Activated CD8-positive, alpha-beta memory T cell treated with anti-CD3 and anti-CD28 coated beads, Interleukin-2, amount 10 ng/mL, durations not matched to agents 7 days and 5 days (primary cell): ENCODE measurements at regions not wholly inside any gene's neighbourhood (a gene's known extent, or its start where the extent isn't known, plus 50 kb on each side); places are given as distances from the start of the nearest gene placed in this dataset.

Experiments used
- ATAC-seq: fragments of 150-1000 bp; cut with Tn5 transposase; one replicate; pipeline ENCODE4 v1.10.0; 2021; ENCODE audit warnings: moderate library complexity
- CTCF ChIA-PET: fragments of 350-600 bp; sonication (Branson Sonifier 250); formaldehyde crosslinking; loops from one replicate; lab custom pipeline; 2021; ENCODE audit warnings: antibody characterized with exemption; lab: Charles Lee
- DNase-seq: peaks from one replicate; pipeline ENCODE4 v3.0.0-alpha.2; 2020
- H3K27ac Mint-ChIP-seq: one replicate; pipeline ENCODE4 v1.8.0; 2021; ENCODE audit warnings: mild to moderate bottlenecking, mixed read lengths
- H3K27me3 Mint-ChIP-seq: one replicate; pipeline ENCODE4 v1.8.0; 2021; ENCODE audit warnings: mixed read lengths
- H3K36me3 Mint-ChIP-seq: one replicate; pipeline ENCODE4 v1.8.0; 2021; ENCODE audit warnings: mild to moderate bottlenecking, mixed read lengths
- H3K4me1 Mint-ChIP-seq: one replicate; pipeline ENCODE4 v1.8.0; 2021; ENCODE audit warnings: mixed read lengths
- H3K4me3 Mint-ChIP-seq: one replicate; pipeline ENCODE4 v1.8.0; 2021; ENCODE audit warnings: mild to moderate bottlenecking, moderate library complexity, mixed read lengths
- H3K9me3 Mint-ChIP-seq: one replicate; pipeline ENCODE4 v1.8.0; 2022; ENCODE audit warnings: low read depth, mixed read lengths

GRCh38 chr10:8719971-8720370 is 665.5 kb downstream of the GATA3 start:
- H3K4me3 Mint-ChIP-seq: no peak overlapping the region
- H3K27me3 Mint-ChIP-seq: no peaks in the 10 kb centered on the region
- no peaks in the 10 kb centered on the region for H3K36me3 Mint-ChIP-seq
- no peak overlapping the region for H3K27ac Mint-ChIP-seq
- ATAC-seq: no peak
- peaks cover 6% of the 10 kb centered on the region for H3K9me3 Mint-ChIP-seq
- H3K4me1 Mint-ChIP-seq: no peaks in the 10 kb centered on the region
- CTCF ChIA-PET: no interaction called here
- DNase-seq: no peak

- Mint-ChIP-seq H3K4me3 (no peak overlapping the region), H3K27me3 (no peaks in the 10 kb centered on the region), H3K4me1 (no peaks in the 10 kb centered on the region), H3K27ac (no peak overlapping the region), H3K36me3 (no peaks in the 10 kb centered on the region), H3K9me3 (peaks cover 6% of the 10 kb centered on the region)
- ATAC-seq: no peak
- DNase-seq: no peak
- CTCF ChIA-PET: no interaction called here
Measured at GRCh38 chr10:8721650-8722049, 667.2 kb downstream of the GATA3 start.

GRCh38 chr10:8722835-8723234 is 668.3 kb downstream of the GATA3 start:
- Mint-ChIP-seq H3K9me3 (peaks cover 6% of the 10 kb centered on the region), H3K4me3 (no peak overlapping the region), H3K27me3 (no peaks in the 10 kb centered on the region), H3K4me1 (no peaks in the 10 kb centered on the region), H3K27ac (no peak overlapping the region), H3K36me3 (no peaks in the 10 kb centered on the region)
- no peak for DNase-seq
- no peak for ATAC-seq
- CTCF ChIA-PET: no interaction called here

GRCh38 chr10:8725343-8725742 is 670.9 kb downstream of the GATA3 start:
- Mint-ChIP-seq H3K36me3 (no peaks in the 10 kb centered on the region), H3K4me1 (no peaks in the 10 kb centered on the region), H3K4me3 (no peak overlapping the region), H3K27me3 (no peaks in the 10 kb centered on the region), H3K27ac (no peak overlapping the region), H3K9me3 (no peaks in the 10 kb centered on the region)
- CTCF ChIA-PET: no interaction called here
- ATAC-seq (no peak), DNase-seq (no peak)

- CTCF ChIA-PET: no interaction called here
- DNase-seq (no peak), ATAC-seq (no peak)
- Mint-ChIP-seq H3K27ac (no peak overlapping the region), H3K4me3 (no peak overlapping the region), H3K9me3 (no peaks in the 10 kb centered on the region), H3K4me1 (no peaks in the 10 kb centered on the region), H3K27me3 (no peaks in the 10 kb centered on the region), H3K36me3 (no peaks in the 10 kb centered on the region)
Measured at GRCh38 chr10:8726084-8726778, 671.7 kb downstream of the GATA3 start.

GRCh38 chr10:8726779-8727084 is 672.2 kb downstream of the GATA3 start:
- CTCF ChIA-PET: no interaction called here
- H3K27me3 Mint-ChIP-seq: no peaks in the 10 kb centered on the region
- ATAC-seq: no peak

GRCh38 chr10:8731121-8732095 is 676.9 kb downstream of the GATA3 start:
- DNase-seq: no peak
- H3K4me3 Mint-ChIP-seq: no peak overlapping the region
- H3K9me3 Mint-ChIP-seq: no peaks in the 10 kb centered on the region
- H3K27ac Mint-ChIP-seq: no peak overlapping the region
- H3K36me3 Mint-ChIP-seq: no peaks in the 10 kb centered on the region
- no peaks in the 10 kb centered on the region for H3K4me1 Mint-ChIP-seq
- H3K27me3 Mint-ChIP-seq: peaks cover 5% of the 10 kb centered on the region
- ATAC-seq: no peak
- CTCF ChIA-PET: no interaction called here

More at GRCh38 chr10:8726779-8727084, 672.2 kb downstream of the GATA3 start:
- H3K36me3 Mint-ChIP-seq: no peaks in the 10 kb centered on the region
- H3K4me3 Mint-ChIP-seq: no peak overlapping the region
- no peak for DNase-seq
- no peak overlapping the region for H3K27ac Mint-ChIP-seq
- no peaks in the 10 kb centered on the region for H3K4me1 Mint-ChIP-seq
- H3K9me3 Mint-ChIP-seq: no peaks in the 10 kb centered on the region

- Mint-ChIP-seq H3K4me1 (no peaks in the 10 kb centered on the region), H3K9me3 (no peaks in the 10 kb centered on the region), H3K27ac (no peak overlapping the region), H3K36me3 (no peaks in the 10 kb centered on the region), H3K27me3 (peaks cover 6% of the 10 kb centered on the region), H3K4me3 (no peak overlapping the region)
- DNase-seq: no peak
- ATAC-seq: no peak
- CTCF ChIA-PET: interaction anchor here (0.7 to 0.9 kb wide), 2 partner anchors 112 to 141 kb away, joined by 3 to 5 read pairs; no protein-coding TSS in a partner anchor
Measured at GRCh38 chr10:8738987-8739386, 684.5 kb downstream of the GATA3 start.

- Mint-ChIP-seq H3K27me3 (peaks cover 15% of the 10 kb centered on the region), H3K4me1 (no peaks in the 10 kb centered on the region), H3K27ac (no peak overlapping the region), H3K9me3 (no peaks in the 10 kb centered on the region), H3K4me3 (no peak overlapping the region), H3K36me3 (no peaks in the 10 kb centered on the region)
- no peak for ATAC-seq
- DNase-seq: no peak
- CTCF ChIA-PET: no interaction called here
Measured at GRCh38 chr10:8752146-8752843, 697.8 kb downstream of the GATA3 start.

GRCh38 chr10:8758029-8758428 is 703.5 kb downstream of the GATA3 start:
- CTCF ChIA-PET: no interaction called here
- Mint-ChIP-seq H3K27me3 (peaks cover 13% of the 10 kb centered on the region), H3K27ac (no peak overlapping the region), H3K9me3 (no peaks in the 10 kb centered on the region), H3K4me3 (no peak overlapping the region), H3K36me3 (no peaks in the 10 kb centered on the region), H3K4me1 (peaks cover 2% of the 10 kb centered on the region)
- no peak for DNase-seq
- ATAC-seq: no peak

- no peak overlapping the region for H3K27ac Mint-ChIP-seq
- no peak overlapping the region for H3K4me3 Mint-ChIP-seq
- no peaks in the 10 kb centered on the region for H3K9me3 Mint-ChIP-seq
- peaks cover 9% of the 10 kb centered on the region for H3K27me3 Mint-ChIP-seq
- DNase-seq (no peak), ATAC-seq (no peak)
- no peaks in the 10 kb centered on the region for H3K4me1 Mint-ChIP-seq
- CTCF ChIA-PET: interaction anchor here (0.5 kb wide), 1 partner anchor 1103 kb away, joined by 3 read pairs; no protein-coding TSS in a partner anchor
- H3K36me3 Mint-ChIP-seq: no peaks in the 10 kb centered on the region
Measured at GRCh38 chr10:8766899-8767298, 712.4 kb downstream of the GATA3 start.

- Mint-ChIP-seq H3K4me3 (no peak overlapping the region), H3K27ac (no peak overlapping the region), H3K9me3 (no peaks in the 10 kb centered on the region), H3K4me1 (no peaks in the 10 kb centered on the region), H3K27me3 (peaks cover 8% of the 10 kb centered on the region), H3K36me3 (no peaks in the 10 kb centered on the region)
- ATAC-seq: no peak
- CTCF ChIA-PET: no interaction called here
- DNase-seq: no peak
Measured at GRCh38 chr10:8767591-8767990, 713.1 kb downstream of the GATA3 start.

GRCh38 chr10:8768341-8768740 is 713.9 kb downstream of the GATA3 start:
- Mint-ChIP-seq H3K36me3 (no peaks in the 10 kb centered on the region), H3K4me3 (no peak overlapping the region), H3K9me3 (no peaks in the 10 kb centered on the region), H3K4me1 (no peaks in the 10 kb centered on the region), H3K27me3 (peaks cover 9% of the 10 kb centered on the region), H3K27ac (no peak overlapping the region)
- DNase-seq (no peak), ATAC-seq (no peak)
- CTCF ChIA-PET: no interaction called here
